ENCODE measurements at regions not wholly inside any gene's neighbourhood (a gene's known extent, or its start where the extent isn't known, plus 50 kb on each side); places are given as distances from the start of the nearest gene placed in this dataset.

DNA sequence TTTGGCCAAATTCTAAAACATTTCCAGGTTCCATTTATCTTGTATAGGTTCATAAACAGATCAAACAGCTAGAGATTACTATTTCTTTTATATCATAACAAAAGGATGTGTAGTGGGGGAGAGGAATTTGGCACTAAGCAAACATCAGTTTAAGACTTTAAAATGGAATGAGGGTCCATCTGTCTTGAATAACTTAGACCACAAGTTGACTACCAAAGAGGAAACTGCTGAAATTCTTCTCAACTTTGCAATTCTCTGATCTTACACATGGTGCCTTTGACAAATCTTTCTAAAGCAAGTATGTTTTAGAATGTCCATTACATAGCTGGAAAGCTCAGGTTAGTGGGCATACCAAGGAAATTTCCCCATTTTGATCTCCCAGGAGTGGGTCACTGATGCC, 140.5 kb upstream of the ADAMTS9 start:
- in situ Hi-C loops (cut with MboI; ENCODE audit: low pct_unique_long_range_greater_than_20kb in 2 of 9, low sequenced_read_pairs in 9 of 9, unreplicated experiment in 9 of 9), result no loop called here
- Histone ChIP-seq H3K27ac (no peak overlapping the region), H3K4me1 (replicated peaks in 1 of 2) (peaks cover 0 to 13% of the 10 kb centered on the region in 2 donors), H3K4me3 (no peak overlapping the region)
- no peak for ATAC-seq (replicated peaks in 6 of 8)

DNA sequence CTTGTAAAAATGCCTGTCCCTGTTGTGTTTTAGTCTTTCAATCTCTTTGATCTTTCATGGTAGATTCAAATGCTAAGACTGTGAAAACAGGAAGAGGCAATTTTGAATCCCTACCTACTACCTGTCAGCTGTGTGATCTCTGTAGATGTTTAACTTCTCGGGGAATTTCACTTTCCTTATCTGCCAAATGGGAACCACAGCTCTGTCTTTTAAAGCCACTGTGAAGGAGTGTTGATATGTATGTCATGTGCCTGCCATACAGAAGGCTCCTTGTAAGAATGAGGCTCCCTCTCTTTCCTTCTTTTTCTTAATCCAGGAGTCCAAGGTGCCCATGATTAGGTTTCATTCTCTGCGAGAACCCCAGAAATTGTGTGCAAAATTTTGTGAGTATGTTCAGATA, 139.6 kb upstream of the ADAMTS9 start:
- ATAC-seq (replicated peaks in 6 of 8), result no peak
- in situ Hi-C loops (cut with MboI; ENCODE audit: low pct_unique_long_range_greater_than_20kb in 2 of 9, low sequenced_read_pairs in 9 of 9, unreplicated experiment in 9 of 9), result no loop called here
- WGBS, 10 experiments, result 68 to 100% (median 85%) methylated on average over 1 to 2 of the region's 2 CpGs; no CpG with 5 or more reads in 2 of the 10 experiments
- no peak overlapping the region for H3K4me3 ChIP-seq
- peaks cover 0 to 13% of the 10 kb centered on the region in 2 donors for H3K4me1 ChIP-seq (replicated peaks in 1 of 2)
- H3K27ac ChIP-seq, result no peak overlapping the region

DNA sequence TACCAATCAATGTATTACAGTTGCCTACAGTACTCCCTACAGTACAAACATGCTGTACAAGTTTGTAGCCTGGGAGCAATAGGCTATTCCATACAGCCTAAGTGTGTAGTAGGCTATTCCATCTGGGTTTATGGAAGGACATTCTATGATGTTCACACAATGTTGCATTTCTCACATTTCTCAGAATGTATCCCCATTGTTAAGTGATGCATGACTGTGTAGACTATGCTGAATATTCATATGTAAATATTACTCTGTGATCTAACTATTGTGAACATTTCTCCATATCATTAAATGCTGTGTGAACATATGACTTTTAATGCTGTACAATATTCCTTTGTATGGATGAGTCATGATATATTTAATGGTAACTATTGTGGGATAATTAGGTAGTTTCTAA, 139.2 kb upstream of the ADAMTS9 start:
- Histone ChIP-seq H3K4me3 (no peak overlapping the region), H3K27ac (no peak overlapping the region), H3K4me1 (replicated peaks in 1 of 2) (peaks cover 0 to 13% of the 10 kb centered on the region in 2 donors)
- in situ Hi-C loops (cut with MboI; ENCODE audit: low pct_unique_long_range_greater_than_20kb in 2 of 9, low sequenced_read_pairs in 9 of 9, unreplicated experiment in 9 of 9), result no loop called here
- ATAC-seq (replicated peaks in 6 of 8), result peak in 4 of 8 experiments; percentile 29 to 90 (median 88)

DNA sequence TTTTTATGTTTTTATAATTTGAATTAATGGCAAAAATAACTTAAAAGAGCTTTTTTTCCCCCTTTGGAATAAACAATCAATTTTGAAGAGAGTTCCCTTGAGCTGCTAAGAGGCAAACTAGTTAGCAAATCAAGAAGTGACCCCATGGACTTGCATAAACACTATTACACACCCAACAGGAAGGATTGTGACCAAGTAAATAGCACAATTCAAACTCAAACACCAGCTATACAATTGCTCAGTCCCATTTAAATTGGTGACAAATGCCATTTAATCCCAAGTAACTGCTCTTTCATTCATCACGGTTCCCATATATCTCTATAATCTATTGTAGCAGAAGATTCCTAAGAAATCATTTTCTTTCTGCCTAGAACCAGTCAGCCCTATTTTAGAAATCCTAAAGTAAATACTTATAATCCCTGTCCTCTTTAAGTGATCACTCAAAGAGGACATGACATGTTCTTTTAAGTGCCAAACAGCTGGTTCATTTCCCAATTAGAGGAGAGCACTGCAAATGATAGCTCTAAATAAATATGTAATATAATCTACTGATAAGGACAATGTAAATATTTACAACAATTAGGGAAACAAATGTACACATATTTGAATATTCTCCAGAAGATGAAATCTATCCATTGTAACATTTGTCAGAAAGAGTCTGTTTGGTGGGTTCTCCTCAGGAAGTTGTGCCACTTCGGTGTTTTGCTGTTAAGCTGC, 137.8 kb upstream of the ADAMTS9 start:
- ATAC-seq (replicated peaks in 6 of 8), result peak in 1 of 8 experiments; percentile 25
- in situ Hi-C loops (cut with MboI; ENCODE audit: low pct_unique_long_range_greater_than_20kb in 2 of 9, low sequenced_read_pairs in 9 of 9, unreplicated experiment in 9 of 9), result no loop called here
- H3K27ac ChIP-seq, result no peak overlapping the region
- no peak overlapping the region for H3K4me3 ChIP-seq
- WGBS, 10 experiments, result 17 to 100% (median 71%) methylated on average over 1 to 2 of the region's 2 CpGs; no CpG with 5 or more reads in 2 of the 10 experiments
- H3K4me1 ChIP-seq (replicated peaks in 1 of 2), result peaks cover 0 to 9% of the 10 kb centered on the region in 2 donors

DNA sequence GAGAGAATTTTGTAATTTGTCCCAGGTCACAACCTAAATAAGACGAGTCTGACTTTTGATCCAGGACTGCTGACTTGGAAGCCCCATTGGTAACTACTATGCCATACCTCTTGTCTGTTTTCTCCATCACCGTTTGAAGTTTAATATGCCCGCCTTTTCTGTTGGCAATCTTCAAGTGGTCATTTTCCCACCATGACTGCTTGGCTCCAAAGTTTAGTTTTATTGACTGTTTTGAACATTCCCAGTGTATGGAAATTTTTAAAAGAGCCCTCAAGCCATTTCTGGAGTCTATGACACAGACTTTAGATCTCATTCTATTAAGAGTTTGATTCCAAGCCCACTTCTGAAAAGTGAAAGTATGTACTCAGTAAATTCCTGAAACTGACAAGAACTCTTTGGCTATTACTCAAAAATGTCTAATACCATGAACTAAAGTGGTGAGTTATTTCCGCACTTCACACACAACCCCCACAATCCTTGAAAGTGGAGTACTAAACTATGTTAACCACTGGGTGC, 136.7 kb upstream of the ADAMTS9 start:
- in situ Hi-C loops (cut with MboI; ENCODE audit: low pct_unique_long_range_greater_than_20kb in 2 of 9, low sequenced_read_pairs in 9 of 9, unreplicated experiment in 9 of 9), result no loop called here
- Histone ChIP-seq H3K4me1 (replicated peaks in 1 of 2) (no peaks in the 10 kb centered on the region), H3K4me3 (no peak overlapping the region), H3K27ac (no peak overlapping the region)
- WGBS, 10 experiments, result 80 to 100% (median 95%) methylated on average over 1 to 3 of the region's 4 CpGs; no CpG with 5 or more reads in 1 of the 10 experiments
- ATAC-seq (replicated peaks in 6 of 8), result no peak

DNA sequence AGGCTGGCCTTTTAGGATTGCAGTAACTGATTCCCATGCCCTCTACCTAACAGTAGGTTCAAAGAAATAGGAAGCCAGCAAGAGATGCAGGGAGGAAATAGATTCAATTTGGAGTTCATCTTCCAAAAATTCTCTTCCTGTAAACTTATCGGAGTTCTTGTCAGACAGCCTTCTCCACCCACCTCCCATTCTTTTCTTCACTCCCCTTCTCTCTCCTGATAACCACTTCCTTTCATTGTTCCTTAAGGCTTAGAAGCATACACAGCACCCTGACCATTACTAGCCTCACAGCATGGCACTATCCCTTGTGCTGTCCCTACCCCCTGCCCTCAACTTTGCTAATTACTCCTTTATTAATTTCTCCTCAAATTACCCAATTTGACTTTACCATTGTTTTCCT, 130.4 kb upstream of the ADAMTS9 start:
- no peak for ATAC-seq (replicated peaks in 6 of 8)
- in situ Hi-C loops (cut with MboI; ENCODE audit: low pct_unique_long_range_greater_than_20kb in 2 of 9, low sequenced_read_pairs in 9 of 9, unreplicated experiment in 9 of 9), result no loop called here
- no peak overlapping the region for H3K4me3 ChIP-seq
- no peak overlapping the region for H3K27ac ChIP-seq
- peaks cover 12 to 21% of the 10 kb centered on the region in 2 donors for H3K4me1 ChIP-seq (replicated peaks in 1 of 2)
- 80 to 100% (median 95%) methylated on average over 1 of the region's 1 CpG; no CpG with 5 or more reads in 2 of the 10 experiments for WGBS, 10 experiments

DNA sequence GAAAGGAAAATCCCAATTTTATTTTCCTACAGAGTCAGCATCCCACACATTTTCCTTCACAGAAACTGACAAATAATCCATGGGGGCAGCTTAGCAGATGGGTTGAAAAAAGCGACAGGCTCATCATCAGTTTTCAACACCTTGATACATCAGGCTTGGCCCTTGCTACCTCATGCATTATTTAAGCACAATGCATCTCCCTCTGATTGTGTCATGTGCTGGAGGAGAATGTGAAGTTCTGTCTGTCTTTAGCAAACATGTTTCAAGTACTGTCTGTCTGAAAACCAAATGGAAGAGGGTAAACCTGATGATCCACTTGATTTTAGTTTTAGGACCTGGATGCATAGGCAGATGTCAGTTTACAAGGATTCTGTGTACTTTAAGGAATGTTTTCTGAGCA, 128.6 kb upstream of the ADAMTS9 start:
- Histone ChIP-seq H3K27ac (no peak overlapping the region), H3K4me3 (no peak overlapping the region), H3K4me1 (replicated peaks in 1 of 2) (peaks cover 12 to 21% of the 10 kb centered on the region in 2 donors)
- in situ Hi-C loops (cut with MboI; ENCODE audit: low pct_unique_long_range_greater_than_20kb in 2 of 9, low sequenced_read_pairs in 9 of 9, unreplicated experiment in 9 of 9), result no loop called here
- WGBS, 10 experiments, result 40 to 100% (median 75%) methylated on average over 1 of the region's 1 CpG; no CpG with 5 or more reads in 6 of the 10 experiments
- ATAC-seq (replicated peaks in 6 of 8), result no peak

DNA sequence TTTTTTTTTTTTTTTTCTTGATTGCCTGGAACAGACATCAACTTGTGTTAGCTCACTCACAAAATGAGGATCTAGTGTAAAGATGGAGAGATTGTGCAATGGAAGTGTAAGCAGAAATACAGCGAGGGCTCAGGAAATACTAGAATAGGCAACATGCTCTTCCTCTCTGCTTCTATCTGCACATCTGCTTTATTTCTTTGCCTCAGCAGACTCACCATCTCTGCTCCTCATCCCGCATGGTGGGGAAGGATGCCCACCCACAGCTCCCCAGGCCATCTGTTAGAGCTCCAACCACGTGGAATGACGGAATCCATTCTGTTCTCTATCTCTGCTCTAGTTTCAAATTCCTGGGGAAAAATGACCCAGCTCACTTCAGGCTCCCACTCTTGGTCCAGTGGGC, 128.0 kb upstream of the ADAMTS9 start:
- no peak for ATAC-seq (replicated peaks in 6 of 8)
- Histone ChIP-seq H3K4me3 (no peak overlapping the region), H3K27ac (no peak overlapping the region), H3K4me1 (replicated peaks in 1 of 2) (peaks cover 12 to 21% of the 10 kb centered on the region in 2 donors)
- in situ Hi-C loops (cut with MboI; ENCODE audit: low pct_unique_long_range_greater_than_20kb in 2 of 9, low sequenced_read_pairs in 9 of 9, unreplicated experiment in 9 of 9), result no loop called here
- WGBS, 10 experiments, result 20 to 100% (median 74%) methylated on average over 1 to 3 of the region's 4 CpGs; no CpG with 5 or more reads in 3 of the 10 experiments

DNA sequence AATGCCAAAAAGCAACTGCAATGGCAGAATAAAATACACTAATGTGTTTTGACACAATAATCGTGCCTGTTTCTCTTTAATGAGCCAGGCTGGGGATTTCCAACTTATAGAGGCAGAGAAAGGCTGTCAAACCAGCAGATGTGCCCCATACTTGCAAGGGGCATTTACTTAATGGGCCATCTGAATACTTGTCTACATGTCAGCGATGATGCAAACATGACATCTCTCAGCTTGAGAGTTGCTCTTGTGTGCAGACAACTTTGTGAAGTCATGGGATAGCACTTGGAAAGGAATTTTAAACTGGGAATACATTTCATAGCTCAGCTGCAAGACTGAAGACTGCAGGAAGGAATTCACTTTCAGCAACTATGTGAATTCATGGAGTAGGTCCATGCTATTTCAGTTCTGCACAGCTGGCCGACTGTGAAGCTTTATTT, 127.4 kb upstream of the ADAMTS9 start:
- peak; percentile 8 to 65 (median 34) for ATAC-seq (replicated peaks in 6 of 8)
- in situ Hi-C loops (cut with MboI; ENCODE audit: low pct_unique_long_range_greater_than_20kb in 2 of 9, low sequenced_read_pairs in 9 of 9, unreplicated experiment in 9 of 9), result no loop called here
- Histone ChIP-seq H3K4me3 (no peak overlapping the region), H3K27ac (no peak overlapping the region), H3K4me1 (replicated peaks in 1 of 2) (peaks cover 12 to 21% of the 10 kb centered on the region in 2 donors)
- WGBS, 10 experiments, result 0 to 90% (median 67%) methylated on average over 1 to 3 of the region's 3 CpGs

DNA sequence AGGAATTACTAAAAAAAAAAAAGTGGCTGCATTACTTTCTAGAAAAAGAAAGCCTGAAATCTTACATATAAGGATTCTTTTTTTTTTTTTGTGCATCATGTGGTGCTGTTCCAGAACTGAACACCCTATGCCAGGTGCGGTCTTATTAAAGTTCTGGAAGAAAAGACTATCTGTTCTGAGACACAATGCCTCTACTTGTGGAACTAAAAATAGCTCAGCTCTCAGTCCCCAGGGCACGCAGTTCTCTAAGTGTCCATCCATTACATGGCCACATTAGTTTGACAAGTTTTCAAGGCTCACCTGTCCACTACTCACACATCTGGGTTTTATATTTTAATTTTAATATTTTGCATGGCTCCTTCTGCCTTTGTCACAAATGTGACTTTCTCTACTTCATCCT, 126.6 kb upstream of the ADAMTS9 start:
- Histone ChIP-seq H3K27ac (no peak overlapping the region), H3K4me3 (no peak overlapping the region), H3K4me1 (replicated peaks in 1 of 2) (peaks cover 12 to 21% of the 10 kb centered on the region in 2 donors)
- in situ Hi-C loops (cut with MboI; ENCODE audit: low pct_unique_long_range_greater_than_20kb in 2 of 9, low sequenced_read_pairs in 9 of 9, unreplicated experiment in 9 of 9), result no loop called here
- WGBS, 10 experiments, result 56 to 100% (median 89%) methylated on average over 1 to 2 of the region's 2 CpGs; no CpG with 5 or more reads in 1 of the 10 experiments
- ATAC-seq (replicated peaks in 6 of 8), result peak in 4 of 8 experiments; percentile 25 to 37 (median 32)

DNA sequence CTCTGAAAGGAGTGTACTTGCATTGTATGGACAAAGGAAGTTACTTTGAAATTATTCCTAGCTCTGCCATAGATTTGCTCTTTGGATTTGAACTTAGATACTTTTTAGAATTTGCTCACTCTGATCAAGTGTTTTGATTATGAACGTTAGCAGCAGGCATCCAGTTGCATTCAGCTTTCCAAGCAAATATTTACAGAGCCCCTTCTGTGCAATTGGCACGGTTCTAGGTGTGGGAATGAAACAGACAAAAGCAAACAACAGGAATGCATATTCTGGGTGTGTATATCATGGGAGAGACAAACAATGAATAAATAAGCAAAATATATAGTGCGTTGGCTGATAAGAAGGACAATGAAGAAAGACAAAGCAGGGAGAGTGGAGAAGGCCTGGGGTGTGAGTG, 125.5 kb upstream of the ADAMTS9 start:
- ATAC-seq (replicated peaks in 6 of 8), result peak in 1 of 8 experiments; percentile 30
- Histone ChIP-seq H3K4me3 (no peak overlapping the region), H3K4me1 (replicated peaks in 1 of 2) (peaks cover 12 to 21% of the 10 kb centered on the region in 2 donors), H3K27ac (no peak overlapping the region)
- in situ Hi-C loops (cut with MboI; ENCODE audit: low pct_unique_long_range_greater_than_20kb in 2 of 9, low sequenced_read_pairs in 9 of 9, unreplicated experiment in 9 of 9), result no loop called here
- WGBS, 10 experiments, result 24 to 90% (median 73%) methylated on average over 1 to 3 of the region's 3 CpGs; no CpG with 5 or more reads in 1 of the 10 experiments

DNA sequence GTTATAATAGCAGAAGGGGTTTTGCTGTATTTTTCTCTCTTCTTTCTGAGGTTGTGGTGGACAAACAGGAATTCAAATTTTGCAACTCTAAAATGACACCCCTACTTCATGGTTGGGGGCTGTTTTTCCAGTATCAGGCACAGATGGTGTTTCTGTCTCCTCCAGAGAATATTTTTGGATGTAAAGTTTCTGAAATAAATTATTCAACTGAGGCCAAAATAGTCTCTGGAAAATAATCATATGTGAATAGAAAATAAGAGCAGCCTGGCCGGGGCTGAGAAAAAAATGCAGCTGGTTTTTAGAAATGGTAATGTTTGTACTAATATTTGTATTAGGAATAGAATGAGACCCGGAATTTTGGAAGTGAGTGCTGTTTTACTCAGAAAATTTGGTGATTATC, 121.3 kb upstream of the ADAMTS9 start:
- in situ Hi-C loops (cut with MboI; ENCODE audit: low pct_unique_long_range_greater_than_20kb in 2 of 9, low sequenced_read_pairs in 9 of 9, unreplicated experiment in 9 of 9), result no loop called here
- 0 to 92% (median 33%) methylated on average over 1 to 2 of the region's 2 CpGs; no CpG with 5 or more reads in 2 of the 10 experiments for WGBS, 10 experiments
- ATAC-seq (replicated peaks in 6 of 8), result no peak
- no peak overlapping the region for H3K27ac ChIP-seq
- no peak overlapping the region for H3K4me3 ChIP-seq
- H3K4me1 ChIP-seq (replicated peaks in 1 of 2), result peaks cover 3 to 8% of the 10 kb centered on the region in 2 donors

DNA sequence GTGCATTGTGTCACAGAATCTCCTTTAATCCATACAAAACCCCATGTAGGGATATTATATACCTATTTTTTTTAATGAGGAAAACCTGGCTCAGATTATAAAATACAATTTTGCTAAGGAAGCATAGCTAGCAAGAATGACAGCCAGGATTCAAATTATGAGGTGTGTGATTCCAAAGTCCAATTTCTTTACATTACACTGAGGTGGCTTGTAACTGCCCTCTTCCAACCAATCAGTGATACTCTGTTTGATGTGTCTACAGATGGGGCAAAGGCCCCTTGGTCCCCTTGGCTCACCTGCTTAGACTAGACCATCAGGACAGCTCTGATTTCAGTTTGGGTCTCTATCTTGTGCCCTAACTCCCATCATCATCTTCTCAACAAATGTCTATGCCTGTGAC, 120.3 kb upstream of the ADAMTS9 start:
- in situ Hi-C loops (cut with MboI; ENCODE audit: low pct_unique_long_range_greater_than_20kb in 2 of 9, low sequenced_read_pairs in 9 of 9, unreplicated experiment in 9 of 9), result no loop called here

More for the DNA sequence above, 120.3 kb upstream of the ADAMTS9 start:
- no peak for ATAC-seq (replicated peaks in 6 of 8)
- Histone ChIP-seq H3K4me3 (no peak overlapping the region), H3K27ac (no peak overlapping the region), H3K4me1 (replicated peaks in 1 of 2) (peaks cover 0 to 14% of the 10 kb centered on the region in 2 donors)
